SU-DHL-6 (cell line): ENCODE measurements at regions not wholly inside any gene's neighbourhood (a gene's known extent, or its start where the extent isn't known, plus 50 kb on each side); places are given as distances from the start of the nearest gene placed in this dataset.

Experiments
- CTCF ChIP-seq: fragments of 200-600 bp; sonication (generic); IDR thresholded peaks from one replicate; pipeline ENCODE4 v1.5.1; 2017; ENCODE audit warnings: antibody characterized with exemption, mild to moderate bottlenecking, low read length, moderate library complexity; ENCODE audit not compliant: insufficient read depth, poor library complexity, severe bottlenecking
- EZH2phosphoT487 ChIP-seq: fragments of 200-600 bp; sonication (generic), shearing (Covaris generic); conservative IDR thresholded peaks from 2 replicates; pipeline ENCODE4 v1.6.1; 2018; ENCODE audit warnings: mild to moderate bottlenecking, antibody characterized with exemption, low read length, moderate library complexity, mixed read lengths

- TF ChIP-seq CTCF (no peak), EZH2phosphoT487 (no peak)
Measured at GRCh38 chr5:53335115-53335514, 145.3 kb upstream of the FST start.
